H1 (cell line): ENCODE measurements at regions not wholly inside any gene's neighbourhood (a gene's known extent, or its start where the extent isn't known, plus 50 kb on each side); places are given as distances from the start of the nearest gene placed in this dataset.

Source experiments
- ASH2L ChIP-seq: fragments of 200-600, 300-600 bp; sonication (generic); IDR thresholded peaks from one replicate; pipeline ENCODE4 v1.7.1; 2017; ENCODE audit warnings: low read length
- ATF3 ChIP-seq: IDR thresholded peaks from 2 replicates; pipeline ENCODE4 v1.6.1; 2011; ENCODE audit warnings: low read depth, mild to moderate bottlenecking, low read length; ENCODE audit not compliant: insufficient read depth
- CEBPB ChIP-seq: IDR thresholded peaks from 2 replicates; pipeline ENCODE4 v1.6.1; 2012; ENCODE audit warnings: low read depth, low read length
- EGR1 ChIP-seq: IDR thresholded peaks from 2 replicates; pipeline ENCODE4 v1.6.1; 2011; ENCODE audit warnings: low read depth, low read length, borderline replicate concordance
- JUN ChIP-seq: IDR thresholded peaks from 2 replicates; pipeline ENCODE4 v1.6.1; 2011; ENCODE audit warnings: low read depth, mild to moderate bottlenecking, improper control_type of control experiment, low read length
- RXRA ChIP-seq: IDR thresholded peaks from 2 replicates; pipeline ENCODE4 v1.6.1; 2011; ENCODE audit warnings: low read depth, mild to moderate bottlenecking, low read length, moderate library complexity; ENCODE audit not compliant: insufficient read depth
- SIN3A ChIP-seq, 2 experiments: IDR thresholded peaks in 1 of 2; conservative IDR thresholded peaks in 1 of 2; 2 replicates each; pipeline ENCODE4 v1.6.1; 2011 to 2012; ENCODE audit warnings: low read length in 2 of 2, improper control_type of control experiment in 1 of 2, low read depth in 1 of 2, mild to moderate bottlenecking in 1 of 2
- TAF7 ChIP-seq: optimal IDR thresholded peaks from 2 replicates; pipeline ENCODE3; 2011; ENCODE audit warnings: low read depth, mild to moderate bottlenecking, inconsistent platforms, low read length, moderate library complexity, borderline replicate concordance
- TF ChIP-seq, protein P1 (sequence below): fragments of 300-600 bp; sonication (generic); IDR thresholded peaks from 2 replicates; pipeline ENCODE4 v1.7.1; 2012; ENCODE audit warnings: low read length, moderate library complexity, mild to moderate bottlenecking, inconsistent platforms; ENCODE audit not compliant: insufficient replicate concordance
- TF ChIP-seq, protein P2 (sequence below): IDR thresholded peaks from 2 replicates; pipeline ENCODE4 v1.6.1; 2012; ENCODE audit warnings: low read length, inconsistent platforms

- TF ChIP-seq, protein P1, sequence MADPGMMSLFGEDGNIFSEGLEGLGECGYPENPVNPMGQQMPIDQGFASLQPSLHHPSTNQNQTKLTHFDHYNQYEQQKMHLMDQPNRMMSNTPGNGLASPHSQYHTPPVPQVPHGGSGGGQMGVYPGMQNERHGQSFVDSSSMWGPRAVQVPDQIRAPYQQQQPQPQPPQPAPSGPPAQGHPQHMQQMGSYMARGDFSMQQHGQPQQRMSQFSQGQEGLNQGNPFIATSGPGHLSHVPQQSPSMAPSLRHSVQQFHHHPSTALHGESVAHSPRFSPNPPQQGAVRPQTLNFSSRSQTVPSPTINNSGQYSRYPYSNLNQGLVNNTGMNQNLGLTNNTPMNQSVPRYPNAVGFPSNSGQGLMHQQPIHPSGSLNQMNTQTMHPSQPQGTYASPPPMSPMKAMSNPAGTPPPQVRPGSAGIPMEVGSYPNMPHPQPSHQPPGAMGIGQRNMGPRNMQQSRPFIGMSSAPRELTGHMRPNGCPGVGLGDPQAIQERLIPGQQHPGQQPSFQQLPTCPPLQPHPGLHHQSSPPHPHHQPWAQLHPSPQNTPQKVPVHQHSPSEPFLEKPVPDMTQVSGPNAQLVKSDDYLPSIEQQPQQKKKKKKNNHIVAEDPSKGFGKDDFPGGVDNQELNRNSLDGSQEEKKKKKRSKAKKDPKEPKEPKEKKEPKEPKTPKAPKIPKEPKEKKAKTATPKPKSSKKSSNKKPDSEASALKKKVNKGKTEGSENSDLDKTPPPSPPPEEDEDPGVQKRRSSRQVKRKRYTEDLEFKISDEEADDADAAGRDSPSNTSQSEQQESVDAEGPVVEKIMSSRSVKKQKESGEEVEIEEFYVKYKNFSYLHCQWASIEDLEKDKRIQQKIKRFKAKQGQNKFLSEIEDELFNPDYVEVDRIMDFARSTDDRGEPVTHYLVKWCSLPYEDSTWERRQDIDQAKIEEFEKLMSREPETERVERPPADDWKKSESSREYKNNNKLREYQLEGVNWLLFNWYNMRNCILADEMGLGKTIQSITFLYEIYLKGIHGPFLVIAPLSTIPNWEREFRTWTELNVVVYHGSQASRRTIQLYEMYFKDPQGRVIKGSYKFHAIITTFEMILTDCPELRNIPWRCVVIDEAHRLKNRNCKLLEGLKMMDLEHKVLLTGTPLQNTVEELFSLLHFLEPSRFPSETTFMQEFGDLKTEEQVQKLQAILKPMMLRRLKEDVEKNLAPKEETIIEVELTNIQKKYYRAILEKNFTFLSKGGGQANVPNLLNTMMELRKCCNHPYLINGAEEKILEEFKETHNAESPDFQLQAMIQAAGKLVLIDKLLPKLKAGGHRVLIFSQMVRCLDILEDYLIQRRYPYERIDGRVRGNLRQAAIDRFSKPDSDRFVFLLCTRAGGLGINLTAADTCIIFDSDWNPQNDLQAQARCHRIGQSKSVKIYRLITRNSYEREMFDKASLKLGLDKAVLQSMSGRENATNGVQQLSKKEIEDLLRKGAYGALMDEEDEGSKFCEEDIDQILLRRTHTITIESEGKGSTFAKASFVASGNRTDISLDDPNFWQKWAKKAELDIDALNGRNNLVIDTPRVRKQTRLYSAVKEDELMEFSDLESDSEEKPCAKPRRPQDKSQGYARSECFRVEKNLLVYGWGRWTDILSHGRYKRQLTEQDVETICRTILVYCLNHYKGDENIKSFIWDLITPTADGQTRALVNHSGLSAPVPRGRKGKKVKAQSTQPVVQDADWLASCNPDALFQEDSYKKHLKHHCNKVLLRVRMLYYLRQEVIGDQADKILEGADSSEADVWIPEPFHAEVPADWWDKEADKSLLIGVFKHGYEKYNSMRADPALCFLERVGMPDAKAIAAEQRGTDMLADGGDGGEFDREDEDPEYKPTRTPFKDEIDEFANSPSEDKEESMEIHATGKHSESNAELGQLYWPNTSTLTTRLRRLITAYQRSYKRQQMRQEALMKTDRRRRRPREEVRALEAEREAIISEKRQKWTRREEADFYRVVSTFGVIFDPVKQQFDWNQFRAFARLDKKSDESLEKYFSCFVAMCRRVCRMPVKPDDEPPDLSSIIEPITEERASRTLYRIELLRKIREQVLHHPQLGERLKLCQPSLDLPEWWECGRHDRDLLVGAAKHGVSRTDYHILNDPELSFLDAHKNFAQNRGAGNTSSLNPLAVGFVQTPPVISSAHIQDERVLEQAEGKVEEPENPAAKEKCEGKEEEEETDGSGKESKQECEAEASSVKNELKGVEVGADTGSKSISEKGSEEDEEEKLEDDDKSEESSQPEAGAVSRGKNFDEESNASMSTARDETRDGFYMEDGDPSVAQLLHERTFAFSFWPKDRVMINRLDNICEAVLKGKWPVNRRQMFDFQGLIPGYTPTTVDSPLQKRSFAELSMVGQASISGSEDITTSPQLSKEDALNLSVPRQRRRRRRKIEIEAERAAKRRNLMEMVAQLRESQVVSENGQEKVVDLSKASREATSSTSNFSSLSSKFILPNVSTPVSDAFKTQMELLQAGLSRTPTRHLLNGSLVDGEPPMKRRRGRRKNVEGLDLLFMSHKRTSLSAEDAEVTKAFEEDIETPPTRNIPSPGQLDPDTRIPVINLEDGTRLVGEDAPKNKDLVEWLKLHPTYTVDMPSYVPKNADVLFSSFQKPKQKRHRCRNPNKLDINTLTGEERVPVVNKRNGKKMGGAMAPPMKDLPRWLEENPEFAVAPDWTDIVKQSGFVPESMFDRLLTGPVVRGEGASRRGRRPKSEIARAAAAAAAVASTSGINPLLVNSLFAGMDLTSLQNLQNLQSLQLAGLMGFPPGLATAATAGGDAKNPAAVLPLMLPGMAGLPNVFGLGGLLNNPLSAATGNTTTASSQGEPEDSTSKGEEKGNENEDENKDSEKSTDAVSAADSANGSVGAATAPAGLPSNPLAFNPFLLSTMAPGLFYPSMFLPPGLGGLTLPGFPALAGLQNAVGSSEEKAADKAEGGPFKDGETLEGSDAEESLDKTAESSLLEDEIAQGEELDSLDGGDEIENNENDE, result no peak
- TF ChIP-seq, protein P2, sequence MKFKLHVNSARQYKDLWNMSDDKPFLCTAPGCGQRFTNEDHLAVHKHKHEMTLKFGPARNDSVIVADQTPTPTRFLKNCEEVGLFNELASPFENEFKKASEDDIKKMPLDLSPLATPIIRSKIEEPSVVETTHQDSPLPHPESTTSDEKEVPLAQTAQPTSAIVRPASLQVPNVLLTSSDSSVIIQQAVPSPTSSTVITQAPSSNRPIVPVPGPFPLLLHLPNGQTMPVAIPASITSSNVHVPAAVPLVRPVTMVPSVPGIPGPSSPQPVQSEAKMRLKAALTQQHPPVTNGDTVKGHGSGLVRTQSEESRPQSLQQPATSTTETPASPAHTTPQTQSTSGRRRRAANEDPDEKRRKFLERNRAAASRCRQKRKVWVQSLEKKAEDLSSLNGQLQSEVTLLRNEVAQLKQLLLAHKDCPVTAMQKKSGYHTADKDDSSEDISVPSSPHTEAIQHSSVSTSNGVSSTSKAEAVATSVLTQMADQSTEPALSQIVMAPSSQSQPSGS, result no peak
- no peak for TF ChIP-seq ASH2L
- no peak for TF ChIP-seq EGR1
- no peak for TF ChIP-seq CEBPB
- no peak for TF ChIP-seq TAF7
- no peak for TF ChIP-seq ATF3
- TF ChIP-seq RXRA, result no peak
- no peak for TF ChIP-seq JUN
- TF ChIP-seq SIN3A (conservative IDR thresholded peaks at IDR 0.05 in 1 of 2, IDR thresholded peaks at IDR 0.05 in 1 of 2; ENCODE audit: low read depth in 1 of 2, low read length in 2 of 2), result no peak
Measured at GRCh38 chr3:79954756-79955155, 187.0 kb upstream of the ROBO1 start (continued).
